Lower leg skin (tissue), 4 donors: ENCODE measurements at regions not wholly inside any gene's neighbourhood (a gene's known extent, or its start where the extent isn't known, plus 50 kb on each side); places are given as distances from the start of the nearest gene placed in this dataset.

Source experiments
- DNase-seq, 2 donors: peaks; one replicate each; pipeline ENCODE4 v3.0.0-alpha.2; 2019; ENCODE audit warnings: low spot score in 2 of 2
- H3K4me3 ChIP-seq: fragments of 200-600 bp; sonication (generic); 2 replicates; pipeline ENCODE4 v1.5.1; 2017; ENCODE audit warnings: mild to moderate bottlenecking, low read depth; ENCODE audit not compliant: poor library complexity, severe bottlenecking
- POLR2A ChIP-seq, 2 donors: fragments of 450-650 bp; IDR thresholded peaks; one replicate each; pipeline ENCODE4 v1.6.1; 2016 to 2017; ENCODE audit warnings: antibody characterized with exemption in 2 of 2, mild to moderate bottlenecking in 1 of 2, moderate library complexity in 1 of 2
- WGBS, 2 donors: methylation state at CpG; one replicate each; pipeline ENCODE4 v1.1.5; 2018; 5-methylcytosine and 5-hydroxymethylcytosine counted together
- intact Hi-C: fragments of 100-400 bp; cut with DNase I; formaldehyde crosslinking; loops from one replicate; pipeline ENCODE4 v1.15.0; 2023; ENCODE audit warnings: low total_unique reads
- TF ChIP-seq, protein P1 (sequence below), 3 donors: fragments of 450-650 bp; IDR thresholded peaks; one replicate each; pipeline ENCODE4 v1.5.1; 2016; ENCODE audit warnings: antibody characterized with exemption in 3 of 3, mild to moderate bottlenecking in 3 of 3, moderate library complexity in 2 of 3

DNA sequence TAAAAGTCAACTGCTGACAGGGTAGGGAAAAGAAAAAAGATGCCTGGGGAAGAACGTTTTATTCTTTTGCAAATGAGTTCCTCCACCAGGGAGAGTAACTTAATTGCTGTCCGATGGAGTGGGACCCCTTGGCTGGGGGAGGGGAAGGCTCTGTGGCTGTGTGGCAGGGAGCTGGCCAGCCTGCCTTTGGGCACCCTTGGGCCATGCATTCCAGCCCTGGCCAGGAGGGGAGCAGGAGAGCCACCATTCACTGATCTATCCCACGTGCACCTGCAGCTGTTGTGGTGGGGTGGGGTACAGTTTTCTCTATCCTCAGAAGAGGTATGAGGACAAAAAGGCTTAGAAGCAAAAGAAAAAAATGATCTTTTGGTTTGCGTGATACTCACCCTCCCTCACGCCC is 116.9 kb downstream of the KCNK1 start:
- DNase-seq: no peak
- intact Hi-C loops: no loop called here
- 48 to 51% methylated on average over 5 of the region's 5 CpGs for WGBS, 2 donors
- no peak overlapping the region for H3K4me3 ChIP-seq
- no peak for TF ChIP-seq POLR2A (IDR thresholded peaks at IDR 0.05)
- TF ChIP-seq, protein P1, sequence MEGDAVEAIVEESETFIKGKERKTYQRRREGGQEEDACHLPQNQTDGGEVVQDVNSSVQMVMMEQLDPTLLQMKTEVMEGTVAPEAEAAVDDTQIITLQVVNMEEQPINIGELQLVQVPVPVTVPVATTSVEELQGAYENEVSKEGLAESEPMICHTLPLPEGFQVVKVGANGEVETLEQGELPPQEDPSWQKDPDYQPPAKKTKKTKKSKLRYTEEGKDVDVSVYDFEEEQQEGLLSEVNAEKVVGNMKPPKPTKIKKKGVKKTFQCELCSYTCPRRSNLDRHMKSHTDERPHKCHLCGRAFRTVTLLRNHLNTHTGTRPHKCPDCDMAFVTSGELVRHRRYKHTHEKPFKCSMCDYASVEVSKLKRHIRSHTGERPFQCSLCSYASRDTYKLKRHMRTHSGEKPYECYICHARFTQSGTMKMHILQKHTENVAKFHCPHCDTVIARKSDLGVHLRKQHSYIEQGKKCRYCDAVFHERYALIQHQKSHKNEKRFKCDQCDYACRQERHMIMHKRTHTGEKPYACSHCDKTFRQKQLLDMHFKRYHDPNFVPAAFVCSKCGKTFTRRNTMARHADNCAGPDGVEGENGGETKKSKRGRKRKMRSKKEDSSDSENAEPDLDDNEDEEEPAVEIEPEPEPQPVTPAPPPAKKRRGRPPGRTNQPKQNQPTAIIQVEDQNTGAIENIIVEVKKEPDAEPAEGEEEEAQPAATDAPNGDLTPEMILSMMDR (IDR thresholded peaks at IDR 0.05): no peak

DNA sequence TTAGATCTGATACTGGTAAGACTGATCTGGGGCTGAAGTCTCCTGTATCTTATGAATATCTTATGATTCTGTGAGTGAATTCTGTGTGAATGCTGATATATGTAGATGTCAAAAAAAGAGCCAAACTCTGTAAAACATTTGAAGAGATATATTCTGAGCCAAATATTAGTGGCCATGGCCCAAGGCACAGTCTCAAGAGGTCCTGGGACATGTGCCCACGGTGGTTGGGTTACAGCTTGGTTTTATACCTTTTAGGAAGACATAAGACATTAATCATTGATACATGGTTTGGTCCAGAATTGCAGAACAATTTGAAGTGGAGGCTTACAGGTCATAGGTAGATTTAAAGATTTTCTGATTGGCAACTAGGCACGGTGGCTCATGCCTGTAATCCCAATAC is 118.3 kb downstream of the KCNK1 start:
- intact Hi-C loops: no loop called here
- no peak overlapping the region for H3K4me3 ChIP-seq
- 49 to 55% methylated on average over 2 of the region's 2 CpGs for WGBS, 2 donors
- no peak for TF ChIP-seq POLR2A (IDR thresholded peaks at IDR 0.05)
- TF ChIP-seq, protein P1 (IDR thresholded peaks at IDR 0.05): no peak
- no peak for DNase-seq

DNA sequence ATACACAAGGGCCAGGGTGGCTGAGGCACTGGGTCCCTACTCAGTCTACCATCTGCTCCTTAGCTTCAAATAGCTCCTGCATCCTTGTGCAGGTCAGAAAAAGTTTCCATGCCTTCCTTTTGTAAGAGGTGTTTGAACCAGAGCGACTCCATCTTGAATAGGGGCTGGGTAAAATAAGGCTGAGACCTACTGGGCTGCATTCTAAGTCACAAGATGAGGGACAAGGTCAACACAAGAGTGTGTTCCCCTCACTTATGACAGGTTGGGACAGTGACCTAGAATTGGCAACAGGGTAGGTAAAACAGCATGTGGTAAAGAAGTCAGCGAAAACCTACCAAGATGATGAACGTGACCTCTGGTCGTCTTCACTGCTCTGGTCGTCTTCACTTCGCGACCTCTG is 120.5 kb downstream of the KCNK1 start:
- H3K4me3 ChIP-seq: no peak overlapping the region
- DNase-seq: no peak
- intact Hi-C loops: no loop called here
- WGBS, 2 donors: 80 to 82% methylated on average over 7 of the region's 7 CpGs
- TF ChIP-seq, protein P1 (IDR thresholded peaks at IDR 0.05): no peak
- no peak for TF ChIP-seq POLR2A (IDR thresholded peaks at IDR 0.05)

DNA sequence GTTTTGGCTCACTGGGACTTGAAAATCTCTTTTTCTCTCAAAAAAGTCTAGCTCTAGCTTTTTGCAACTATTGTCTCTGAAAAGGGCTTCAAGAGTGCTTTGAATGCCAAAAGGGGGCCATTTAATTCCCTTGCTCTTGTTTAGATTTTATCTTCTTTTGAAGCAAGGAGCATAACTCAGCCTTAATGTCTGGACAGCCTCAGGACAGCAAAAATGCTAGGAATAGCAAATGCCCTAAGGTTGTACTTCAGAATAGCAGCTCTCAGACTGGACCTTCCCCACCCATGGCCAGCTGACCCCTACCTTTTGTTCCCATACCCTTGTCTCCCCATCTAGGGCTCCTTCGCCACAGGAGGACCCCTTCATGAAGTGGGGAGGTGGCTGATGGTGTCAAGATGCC is 121.4 kb downstream of the KCNK1 start:
- intact Hi-C loops: no loop called here
- no peak overlapping the region for H3K4me3 ChIP-seq
- WGBS, 2 donors: 82 to 100% methylated on average over 1 of the region's 1 CpG
- DNase-seq: no peak
- no peak for TF ChIP-seq POLR2A (IDR thresholded peaks at IDR 0.05)
- TF ChIP-seq, protein P1 (IDR thresholded peaks at IDR 0.05): no peak

DNA sequence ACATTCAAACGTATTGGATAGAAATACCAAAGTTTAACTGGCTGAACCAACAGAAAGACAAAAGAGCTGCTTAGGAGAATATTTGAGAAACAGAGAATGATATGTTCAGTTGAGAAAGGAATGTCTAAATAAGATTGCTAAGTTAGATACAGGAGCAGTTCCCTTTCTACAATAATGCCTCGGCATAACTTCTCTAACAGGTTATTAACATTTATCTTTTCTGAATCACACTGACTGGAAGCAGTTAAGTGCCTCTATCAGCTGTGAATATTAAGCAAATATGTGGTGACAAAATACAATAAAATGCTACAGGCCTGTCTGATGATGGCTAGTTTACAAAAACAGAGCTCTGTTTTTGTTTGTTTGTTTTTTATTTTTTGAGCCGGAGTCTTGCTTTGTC is 121.9 kb downstream of the KCNK1 start:
- no peak overlapping the region for H3K4me3 ChIP-seq
- intact Hi-C loops: no loop called here
- TF ChIP-seq, protein P1 (IDR thresholded peaks at IDR 0.05): no peak
- no peak for TF ChIP-seq POLR2A (IDR thresholded peaks at IDR 0.05)
- DNase-seq: no peak
- WGBS, 2 donors: 52 to 53% methylated on average over 3 of the region's 3 CpGs

DNA sequence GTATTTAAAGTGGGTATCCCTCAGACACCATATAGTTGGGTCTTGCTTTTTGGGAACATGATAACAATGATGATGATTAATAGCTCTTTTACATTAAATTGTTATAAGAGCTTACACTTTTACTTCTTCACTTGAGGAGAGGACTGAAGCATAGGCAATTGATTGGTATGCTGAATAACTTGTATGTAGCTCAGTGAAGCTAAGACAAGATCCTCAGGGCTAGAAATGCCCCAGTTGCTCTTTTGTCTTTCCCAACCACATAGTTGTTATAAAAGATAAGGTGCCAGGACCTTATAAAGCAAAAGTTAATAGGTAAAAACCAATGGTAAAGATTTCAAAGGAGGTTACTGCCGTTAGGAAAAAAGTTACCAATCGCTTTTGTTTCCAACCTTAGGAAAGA is 123.4 kb downstream of the KCNK1 start:
- TF ChIP-seq, protein P1 (IDR thresholded peaks at IDR 0.05): no peak
- no peak for TF ChIP-seq POLR2A (IDR thresholded peaks at IDR 0.05)
- no peak overlapping the region for H3K4me3 ChIP-seq
- DNase-seq: no peak
- intact Hi-C loops: no loop called here
- WGBS, 2 donors: 90 to 91% methylated on average over 2 of the region's 2 CpGs
